ENCODE measurements at regions not wholly inside any gene's neighbourhood (a gene's known extent, or its start where the extent isn't known, plus 50 kb on each side); places are given as distances from the start of the nearest gene placed in this dataset.
"Not testable (repeated sequence)": the region's sequence is repeated elsewhere in the genome, so short reads cannot be mapped to it uniquely, and the experiment has no call there.

DNA sequence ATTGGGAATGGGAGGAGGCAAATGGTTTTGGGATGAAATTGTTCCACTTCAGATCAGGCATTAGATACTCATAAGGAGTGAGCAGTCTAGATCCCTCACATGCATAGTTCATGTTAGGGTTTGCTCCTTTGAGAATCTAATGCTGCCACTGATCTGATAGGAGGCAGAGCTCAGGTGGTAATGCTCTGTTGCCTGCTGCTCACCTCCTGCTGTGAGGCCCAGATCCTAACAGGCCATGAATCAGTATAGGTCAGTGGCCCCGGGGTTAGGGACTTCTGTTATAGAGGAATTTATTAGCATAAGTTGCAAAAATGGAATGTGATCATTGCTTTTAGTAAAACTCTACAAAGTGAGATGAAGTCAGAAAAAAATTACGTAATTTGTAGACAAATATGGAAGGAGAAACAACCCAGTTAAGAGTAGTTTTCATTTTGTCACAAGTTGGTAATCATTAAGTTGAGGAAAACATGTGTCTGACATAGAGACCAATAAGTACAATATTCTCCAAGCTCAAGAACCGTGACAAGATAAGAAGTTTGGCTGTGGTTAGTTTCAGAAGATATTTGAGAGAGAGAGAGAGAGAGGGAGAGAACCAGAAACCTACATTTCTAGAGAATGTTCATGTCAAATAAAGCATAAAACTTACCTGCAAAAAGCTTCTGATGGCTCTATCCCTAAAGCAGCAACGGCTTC is 689.7 kb upstream of the PRMT6 start:
- H3K36me3 ChIP-seq (ENCODE audit: insufficient read depth, low read length): no peaks in the 10 kb centered on the region
- no peaks in the 10 kb centered on the region for H3K4me1 ChIP-seq (ENCODE audit: insufficient read depth, low read length)
- H3K4me3 ChIP-seq (ENCODE audit: low read depth in 1 of 2, low read length in 2 of 2): no peak overlapping the region
- H3K27me3 ChIP-seq (ENCODE audit: control insufficient read depth in 1 of 2, insufficient read depth in 2 of 2, low read length in 2 of 2): no peaks in the 10 kb centered on the region
- H3K9me3 ChIP-seq (ENCODE audit: low read length): no peaks in the 10 kb centered on the region
- no peak overlapping the region for H3K9ac ChIP-seq (ENCODE audit: low read length)
- no peak overlapping the region for H3K27ac ChIP-seq (ENCODE audit: low read depth, low read length)

DNA sequence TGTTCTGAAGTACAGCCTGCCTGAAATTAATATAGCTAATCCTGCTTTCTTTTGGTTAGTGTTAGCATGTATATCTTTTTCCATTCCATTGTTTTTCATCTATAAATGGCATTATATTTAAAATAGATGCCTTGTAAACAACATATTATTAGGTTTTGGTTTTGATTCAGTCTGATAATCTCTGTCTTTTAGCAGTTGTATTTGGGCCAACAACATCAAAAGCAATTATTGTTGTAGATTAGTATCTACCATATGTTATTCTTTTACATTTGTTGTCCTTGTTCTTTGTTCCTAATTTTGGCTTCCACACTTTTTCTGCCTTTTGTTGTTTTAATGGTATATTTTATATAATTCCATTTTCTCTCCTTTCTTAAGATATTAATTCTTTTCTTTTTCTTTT is 678.2 kb upstream of the PRMT6 start:
- no peaks in the 10 kb centered on the region for H3K4me1 ChIP-seq (ENCODE audit: insufficient read depth, low read length)
- no peaks in the 10 kb centered on the region for H3K27me3 ChIP-seq (ENCODE audit: control insufficient read depth in 1 of 2, insufficient read depth in 2 of 2, low read length in 2 of 2)
- H3K9ac ChIP-seq (ENCODE audit: low read length): no peak overlapping the region
- no peaks in the 10 kb centered on the region for H3K36me3 ChIP-seq (ENCODE audit: insufficient read depth, low read length)
- H3K27ac ChIP-seq (ENCODE audit: low read depth, low read length): no peak overlapping the region
- no peak overlapping the region for H3K4me3 ChIP-seq (ENCODE audit: low read depth in 1 of 2, low read length in 2 of 2)
- H3K9me3 ChIP-seq (ENCODE audit: low read length): no peaks in the 10 kb centered on the region

DNA sequence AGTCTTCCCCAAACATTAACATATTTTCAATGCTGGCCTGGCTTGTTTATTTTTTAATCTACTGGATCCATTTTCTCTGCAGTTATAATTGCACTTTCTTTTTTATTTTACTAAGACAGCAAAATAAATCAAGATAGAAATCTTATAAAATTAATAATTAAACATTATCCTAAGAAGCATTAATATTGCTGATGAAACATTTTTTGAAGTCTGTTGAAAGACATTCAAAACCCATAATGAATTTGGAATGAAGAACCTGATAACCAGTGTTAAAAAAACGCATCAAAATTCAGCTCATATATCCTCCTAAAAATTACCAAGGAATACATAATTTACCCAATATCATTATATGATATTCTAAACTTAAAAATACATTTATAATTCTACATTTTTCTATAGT is 675.7 kb upstream of the PRMT6 start:
- H3K4me3 ChIP-seq (ENCODE audit: low read depth in 1 of 2, low read length in 2 of 2): no peak overlapping the region
- no peaks in the 10 kb centered on the region for H3K27me3 ChIP-seq (ENCODE audit: control insufficient read depth in 1 of 2, insufficient read depth in 2 of 2, low read length in 2 of 2)
- no peak overlapping the region for H3K9ac ChIP-seq (ENCODE audit: low read length)
- H3K4me1 ChIP-seq (ENCODE audit: insufficient read depth, low read length): no peaks in the 10 kb centered on the region
- no peaks in the 10 kb centered on the region for H3K9me3 ChIP-seq (ENCODE audit: low read length)
- no peak overlapping the region for H3K27ac ChIP-seq (ENCODE audit: low read depth, low read length)
- H3K36me3 ChIP-seq (ENCODE audit: insufficient read depth, low read length): no peaks in the 10 kb centered on the region

DNA sequence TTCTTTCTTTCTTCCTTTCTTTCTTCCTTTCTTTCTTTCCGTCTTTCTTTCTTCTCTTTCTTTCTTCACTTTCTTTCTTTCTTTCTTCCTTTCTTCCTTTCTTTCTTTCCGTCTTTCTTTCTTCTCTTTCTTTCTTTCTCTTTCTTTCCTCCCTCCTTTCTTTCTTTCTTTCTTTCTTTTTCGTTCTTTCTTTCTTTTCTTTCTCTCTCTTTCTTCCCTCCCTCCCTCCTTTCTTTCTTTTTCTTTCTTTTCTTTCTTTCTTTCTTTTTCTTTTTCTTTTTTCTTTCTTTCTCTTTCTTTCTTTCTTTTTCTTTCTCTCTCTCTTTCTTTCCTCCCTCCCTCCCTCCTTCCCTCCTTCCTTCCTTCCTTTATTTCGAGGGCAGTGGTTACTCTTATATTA is 667.3 kb upstream of the PRMT6 start:
- not testable (repeated sequence) for H3K9me3 ChIP-seq (ENCODE audit: low read length); H3K4me1 ChIP-seq (ENCODE audit: insufficient read depth, low read length); H3K36me3 ChIP-seq (ENCODE audit: insufficient read depth, low read length); H3K4me3 ChIP-seq (ENCODE audit: low read depth in 1 of 2, low read length in 2 of 2); H3K27ac ChIP-seq (ENCODE audit: low read depth, low read length); H3K9ac ChIP-seq (ENCODE audit: low read length); H3K27me3 ChIP-seq (ENCODE audit: control insufficient read depth in 1 of 2, insufficient read depth in 2 of 2, low read length in 2 of 2)

DNA sequence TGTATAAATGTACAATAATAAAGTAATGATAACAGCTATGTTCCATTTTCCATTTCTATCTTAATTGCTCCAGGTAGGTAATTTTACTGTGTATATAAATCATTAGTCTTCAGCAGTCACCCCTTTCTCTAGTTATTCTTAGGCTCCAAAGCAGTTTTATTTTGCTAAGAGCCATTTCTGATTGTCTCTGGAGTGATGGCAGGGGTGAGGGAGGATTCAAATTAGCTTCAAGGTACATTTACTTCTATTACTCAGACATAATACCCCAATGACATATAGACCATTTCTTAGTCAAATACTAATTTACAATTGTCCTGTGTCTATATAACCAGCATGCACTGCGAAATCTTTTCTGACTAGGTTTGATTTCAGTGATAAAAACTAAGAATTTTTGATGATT is 663.4 kb upstream of the PRMT6 start:
- Histone ChIP-seq H3K27me3 (ENCODE audit: control insufficient read depth in 1 of 2, insufficient read depth in 2 of 2, low read length in 2 of 2) (no peaks in the 10 kb centered on the region), H3K4me1 (ENCODE audit: insufficient read depth, low read length) (no peaks in the 10 kb centered on the region), H3K36me3 (ENCODE audit: insufficient read depth, low read length) (no peaks in the 10 kb centered on the region), H3K27ac (ENCODE audit: low read depth, low read length) (no peak overlapping the region), H3K9ac (ENCODE audit: low read length) (no peak overlapping the region), H3K9me3 (ENCODE audit: low read length) (no peaks in the 10 kb centered on the region), H3K4me3 (ENCODE audit: low read depth in 1 of 2, low read length in 2 of 2) (no peak overlapping the region)

DNA sequence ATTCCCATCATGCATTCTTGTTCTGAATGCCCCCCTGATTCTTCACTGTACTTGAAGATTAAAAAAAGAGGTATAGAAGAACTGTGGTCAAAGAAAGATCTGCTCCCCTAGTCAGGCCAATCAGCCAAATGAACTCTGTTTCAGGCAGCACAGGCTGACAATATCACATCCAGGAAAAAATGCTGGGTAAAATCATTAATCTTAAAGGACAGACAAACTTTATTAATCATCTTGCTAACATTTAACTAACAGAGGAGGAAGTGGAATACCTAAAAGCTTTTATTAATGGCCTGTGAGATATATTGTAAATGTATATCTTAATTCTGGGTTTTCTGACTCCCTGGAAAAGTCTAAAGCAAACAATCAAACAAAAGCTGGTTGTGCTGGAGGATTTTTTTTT is 660.5 kb upstream of the PRMT6 start:
- Histone ChIP-seq H3K27ac (ENCODE audit: low read depth, low read length) (no peak overlapping the region), H3K9ac (ENCODE audit: low read length) (no peak overlapping the region), H3K36me3 (ENCODE audit: insufficient read depth, low read length) (no peaks in the 10 kb centered on the region), H3K4me1 (ENCODE audit: insufficient read depth, low read length) (no peaks in the 10 kb centered on the region), H3K9me3 (ENCODE audit: low read length) (no peaks in the 10 kb centered on the region), H3K4me3 (ENCODE audit: low read depth in 1 of 2, low read length in 2 of 2) (no peak overlapping the region), H3K27me3 (ENCODE audit: control insufficient read depth in 1 of 2, insufficient read depth in 2 of 2, low read length in 2 of 2) (no peaks in the 10 kb centered on the region)

DNA sequence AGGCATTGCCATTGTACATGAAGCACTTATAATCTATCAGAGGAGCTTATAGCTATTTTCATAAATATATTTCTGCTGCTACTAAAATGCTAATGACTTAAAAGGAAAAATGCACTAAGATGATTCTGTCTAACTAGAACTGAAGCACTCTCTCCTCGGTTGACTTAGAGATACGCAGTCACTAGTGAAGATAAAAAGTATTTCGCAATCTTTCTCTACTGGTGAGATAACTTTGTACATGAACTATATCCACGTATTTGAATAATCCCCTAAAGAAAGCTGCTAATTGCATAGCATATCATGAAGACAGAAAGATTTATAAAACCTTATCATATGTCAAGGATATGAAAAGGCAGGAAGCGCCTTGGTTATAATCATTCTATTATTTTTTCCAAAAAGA is 658.1 kb upstream of the PRMT6 start:
- Histone ChIP-seq H3K9me3 (ENCODE audit: low read length) (no peaks in the 10 kb centered on the region), H3K27ac (ENCODE audit: low read depth, low read length) (no peak overlapping the region), H3K4me1 (ENCODE audit: insufficient read depth, low read length) (no peaks in the 10 kb centered on the region), H3K9ac (ENCODE audit: low read length) (no peak overlapping the region), H3K36me3 (ENCODE audit: insufficient read depth, low read length) (no peaks in the 10 kb centered on the region), H3K4me3 (ENCODE audit: low read depth in 1 of 2, low read length in 2 of 2) (no peak overlapping the region), H3K27me3 (ENCODE audit: control insufficient read depth in 1 of 2, insufficient read depth in 2 of 2, low read length in 2 of 2) (no peaks in the 10 kb centered on the region)

DNA sequence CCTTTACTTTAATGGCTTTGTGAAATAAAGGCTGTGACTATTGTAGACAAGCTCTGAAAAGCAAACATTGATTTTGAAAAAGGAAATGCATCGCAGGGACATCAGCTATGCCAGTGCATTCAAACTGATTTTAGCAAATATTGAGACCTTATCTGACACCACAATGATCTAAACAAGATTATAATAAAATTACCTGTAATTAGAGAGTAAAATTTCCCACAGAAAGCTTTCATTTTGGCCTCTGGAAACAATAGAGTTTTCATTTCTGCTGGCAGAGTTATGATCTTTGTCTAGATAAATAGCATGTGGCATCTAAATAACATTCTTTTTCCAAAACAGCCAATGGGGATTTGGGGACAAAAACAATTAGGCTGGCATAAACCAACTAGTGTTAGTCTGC is 650.4 kb upstream of the PRMT6 start:
- H3K36me3 ChIP-seq (ENCODE audit: insufficient read depth, low read length): no peaks in the 10 kb centered on the region
- no peak overlapping the region for H3K9ac ChIP-seq (ENCODE audit: low read length)
- H3K9me3 ChIP-seq (ENCODE audit: low read length): no peaks in the 10 kb centered on the region
- no peak overlapping the region for H3K27ac ChIP-seq (ENCODE audit: low read depth, low read length)
- no peak overlapping the region for H3K4me3 ChIP-seq (ENCODE audit: low read depth in 1 of 2, low read length in 2 of 2)
- H3K4me1 ChIP-seq (ENCODE audit: insufficient read depth, low read length): no peaks in the 10 kb centered on the region
- no peaks in the 10 kb centered on the region for H3K27me3 ChIP-seq (ENCODE audit: control insufficient read depth in 1 of 2, insufficient read depth in 2 of 2, low read length in 2 of 2)

DNA sequence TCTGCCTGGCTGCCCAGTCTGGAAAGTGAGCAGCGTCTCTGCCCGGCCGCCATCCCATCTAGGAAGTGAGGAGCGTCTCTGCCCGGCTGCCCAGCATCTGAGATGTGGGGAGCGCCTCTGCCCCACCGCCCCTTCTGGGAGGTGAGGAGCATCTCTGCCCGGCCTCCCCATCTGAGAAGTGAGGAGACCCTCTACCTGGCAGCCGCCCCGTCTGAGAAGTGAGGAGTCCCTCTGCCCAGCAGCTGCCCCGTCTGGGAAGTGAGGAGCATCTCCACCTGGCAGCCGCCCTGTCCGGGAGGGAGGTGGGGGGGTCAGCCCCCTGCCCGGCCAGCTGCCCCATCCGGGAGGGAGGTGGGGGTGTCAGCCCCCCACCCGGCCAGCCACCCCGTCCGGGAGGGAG is 644.2 kb upstream of the PRMT6 start:
- not testable (repeated sequence) for H3K4me3 ChIP-seq (ENCODE audit: low read depth in 1 of 2, low read length in 2 of 2); H3K4me1 ChIP-seq (ENCODE audit: insufficient read depth, low read length); H3K27me3 ChIP-seq (ENCODE audit: control insufficient read depth in 1 of 2, insufficient read depth in 2 of 2, low read length in 2 of 2); H3K27ac ChIP-seq (ENCODE audit: low read depth, low read length); H3K36me3 ChIP-seq (ENCODE audit: insufficient read depth, low read length); H3K9me3 ChIP-seq (ENCODE audit: low read length); H3K9ac ChIP-seq (ENCODE audit: low read length)

DNA sequence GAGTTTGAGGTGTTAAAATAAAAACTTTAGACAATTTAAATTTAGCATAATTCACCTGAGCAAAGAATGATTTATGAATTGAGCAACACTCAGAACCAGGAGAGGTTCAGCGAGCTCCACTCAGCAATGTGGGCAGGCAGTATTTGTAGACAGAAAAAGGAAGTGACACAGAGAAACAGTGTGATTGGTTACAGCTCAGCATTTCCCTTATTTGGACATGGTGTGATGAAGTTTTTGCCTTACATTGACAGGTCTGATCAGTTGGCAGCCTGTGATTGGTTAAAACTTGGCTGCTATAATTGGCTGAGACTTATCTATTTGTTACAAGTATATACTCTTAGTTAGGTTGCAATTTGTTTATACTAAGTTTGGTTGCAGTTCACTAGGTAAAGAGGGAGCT is 621.2 kb upstream of the PRMT6 start:
- H3K9me3 ChIP-seq (ENCODE audit: low read length): no peaks in the 10 kb centered on the region
- H3K4me3 ChIP-seq (ENCODE audit: low read depth in 1 of 2, low read length in 2 of 2): no peak overlapping the region
- H3K36me3 ChIP-seq (ENCODE audit: insufficient read depth, low read length): no peaks in the 10 kb centered on the region
- H3K4me1 ChIP-seq (ENCODE audit: insufficient read depth, low read length): no peaks in the 10 kb centered on the region
- H3K27ac ChIP-seq (ENCODE audit: low read depth, low read length): no peak overlapping the region
- H3K9ac ChIP-seq (ENCODE audit: low read length): no peak overlapping the region
- no peaks in the 10 kb centered on the region for H3K27me3 ChIP-seq (ENCODE audit: control insufficient read depth in 1 of 2, insufficient read depth in 2 of 2, low read length in 2 of 2)

DNA sequence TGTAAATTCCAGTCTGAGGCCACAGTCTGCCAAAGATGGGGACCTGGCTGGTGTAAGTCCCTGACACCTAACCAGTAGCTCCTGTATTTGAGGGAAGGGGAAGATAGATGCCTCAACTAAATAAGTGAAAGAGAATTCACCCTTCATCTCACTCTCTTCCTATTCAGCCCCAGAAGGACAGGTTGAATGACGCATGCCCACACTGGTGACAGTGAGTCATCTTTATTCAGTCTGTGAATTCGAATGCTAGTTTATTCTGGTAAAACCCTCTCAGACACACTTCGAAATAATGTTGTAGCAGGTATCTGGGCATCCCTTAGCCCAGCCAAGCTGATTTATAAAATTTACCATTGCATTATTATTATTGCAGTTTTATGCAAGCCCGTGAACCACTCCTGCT is 617.0 kb upstream of the PRMT6 start:
- H3K9me3 ChIP-seq (ENCODE audit: low read length): no peaks in the 10 kb centered on the region
- H3K27me3 ChIP-seq (ENCODE audit: control insufficient read depth in 1 of 2, insufficient read depth in 2 of 2, low read length in 2 of 2): no peaks in the 10 kb centered on the region
- no peak overlapping the region for H3K4me3 ChIP-seq (ENCODE audit: low read depth in 1 of 2, low read length in 2 of 2)
- H3K27ac ChIP-seq (ENCODE audit: low read depth, low read length): no peak overlapping the region
- no peak overlapping the region for H3K9ac ChIP-seq (ENCODE audit: low read length)
- H3K4me1 ChIP-seq (ENCODE audit: insufficient read depth, low read length): no peaks in the 10 kb centered on the region
- no peaks in the 10 kb centered on the region for H3K36me3 ChIP-seq (ENCODE audit: insufficient read depth, low read length)

DNA sequence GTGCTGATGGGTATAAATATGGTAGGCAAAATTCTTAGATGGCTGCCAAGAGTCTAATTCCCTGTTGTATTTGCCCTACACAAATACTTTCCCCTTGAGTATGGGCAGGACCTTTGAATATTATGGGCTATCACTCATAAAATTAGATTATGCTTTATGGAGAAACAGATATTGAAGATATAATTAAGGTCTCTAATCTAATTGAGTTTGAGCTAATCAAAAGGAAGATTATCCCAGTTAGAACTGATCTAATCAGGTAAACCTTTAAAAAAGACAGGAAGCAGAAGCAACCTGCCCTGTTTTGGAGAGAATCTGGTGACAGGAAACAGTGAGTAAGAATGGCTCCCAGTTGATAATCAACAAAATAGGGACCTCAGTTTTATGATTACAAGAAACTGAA is 609.0 kb upstream of the PRMT6 start:
- H3K27me3 ChIP-seq (ENCODE audit: control insufficient read depth in 1 of 2, insufficient read depth in 2 of 2, low read length in 2 of 2): no peaks in the 10 kb centered on the region
- H3K36me3 ChIP-seq (ENCODE audit: insufficient read depth, low read length): no peaks in the 10 kb centered on the region
- H3K9me3 ChIP-seq (ENCODE audit: low read length): no peaks in the 10 kb centered on the region
- no peak overlapping the region for H3K9ac ChIP-seq (ENCODE audit: low read length)
- H3K4me1 ChIP-seq (ENCODE audit: insufficient read depth, low read length): no peaks in the 10 kb centered on the region
- no peak overlapping the region for H3K4me3 ChIP-seq (ENCODE audit: low read depth in 1 of 2, low read length in 2 of 2)
- H3K27ac ChIP-seq (ENCODE audit: low read depth, low read length): no peak overlapping the region

All from muscle layer of colon (tissue), 2 donors.